Suprapubic skin (tissue), 4 donors: ENCODE measurements at regions not wholly inside any gene's neighbourhood (a gene's known extent, or its start where the extent isn't known, plus 50 kb on each side); places are given as distances from the start of the nearest gene placed in this dataset.

Experiments
- CTCF ChIP-seq, 2 donors: fragments of 200-600 bp in 1 of 2; fragments of 450-650 bp in 1 of 2; sonication (generic) in 1 of 2; IDR thresholded peaks; one replicate each; pipeline ENCODE4 v1.5.1; 2016 to 2019; ENCODE audit warnings: antibody characterized with exemption in 2 of 2, mild to moderate bottlenecking in 1 of 2, moderate library complexity in 1 of 2
- EP300 ChIP-seq: sonication (generic); formaldehyde crosslinking; IDR thresholded peaks from one replicate; pipeline ENCODE4 v1.6.1; 2017; ENCODE audit warnings: antibody characterized with exemption
- POLR2A ChIP-seq, 2 donors: fragments of 450-650 bp; IDR thresholded peaks; one replicate each; pipeline ENCODE4 v1.6.1; 2017; ENCODE audit warnings: antibody characterized with exemption in 2 of 2, mild to moderate bottlenecking in 2 of 2, moderate library complexity in 2 of 2
- POLR2AphosphoS5 ChIP-seq, 3 donors: sonication (generic); formaldehyde crosslinking; IDR thresholded peaks; one replicate each; pipeline ENCODE4 v1.6.1; 2017; ENCODE audit warnings: antibody characterized with exemption in 3 of 3

- no peak for TF ChIP-seq CTCF (IDR thresholded peaks at IDR 0.05)
- TF ChIP-seq POLR2AphosphoS5 (IDR thresholded peaks at IDR 0.05), result no peak
- no peak for TF ChIP-seq POLR2A (IDR thresholded peaks at IDR 0.05)
- no peak for TF ChIP-seq EP300
Measured at GRCh38 chr5:113770648-113771047, 257.2 kb downstream of the YTHDC2 start.
